Epithelial cell of proximal tubule (primary cell): ENCODE measurements at regions not wholly inside any gene's neighbourhood (a gene's known extent, or its start where the extent isn't known, plus 50 kb on each side); places are given as distances from the start of the nearest gene placed in this dataset.

Experiments used
- DNase-seq: peaks from one replicate; pipeline ENCODE4 v3.0.0-alpha.2; 2011; ENCODE audit warnings: low read depth
- H3K4me3 ChIP-seq: 2 replicates; pipeline ENCODE4 v1.5.1; 2011; ENCODE audit warnings: low read depth, mild to moderate bottlenecking, low read length
- CTCF ChIP-seq: conservative IDR thresholded peaks from 2 replicates; pipeline ENCODE4 v1.5.1; 2012; ENCODE audit warnings: low read depth, mild to moderate bottlenecking, low read length

DNA sequence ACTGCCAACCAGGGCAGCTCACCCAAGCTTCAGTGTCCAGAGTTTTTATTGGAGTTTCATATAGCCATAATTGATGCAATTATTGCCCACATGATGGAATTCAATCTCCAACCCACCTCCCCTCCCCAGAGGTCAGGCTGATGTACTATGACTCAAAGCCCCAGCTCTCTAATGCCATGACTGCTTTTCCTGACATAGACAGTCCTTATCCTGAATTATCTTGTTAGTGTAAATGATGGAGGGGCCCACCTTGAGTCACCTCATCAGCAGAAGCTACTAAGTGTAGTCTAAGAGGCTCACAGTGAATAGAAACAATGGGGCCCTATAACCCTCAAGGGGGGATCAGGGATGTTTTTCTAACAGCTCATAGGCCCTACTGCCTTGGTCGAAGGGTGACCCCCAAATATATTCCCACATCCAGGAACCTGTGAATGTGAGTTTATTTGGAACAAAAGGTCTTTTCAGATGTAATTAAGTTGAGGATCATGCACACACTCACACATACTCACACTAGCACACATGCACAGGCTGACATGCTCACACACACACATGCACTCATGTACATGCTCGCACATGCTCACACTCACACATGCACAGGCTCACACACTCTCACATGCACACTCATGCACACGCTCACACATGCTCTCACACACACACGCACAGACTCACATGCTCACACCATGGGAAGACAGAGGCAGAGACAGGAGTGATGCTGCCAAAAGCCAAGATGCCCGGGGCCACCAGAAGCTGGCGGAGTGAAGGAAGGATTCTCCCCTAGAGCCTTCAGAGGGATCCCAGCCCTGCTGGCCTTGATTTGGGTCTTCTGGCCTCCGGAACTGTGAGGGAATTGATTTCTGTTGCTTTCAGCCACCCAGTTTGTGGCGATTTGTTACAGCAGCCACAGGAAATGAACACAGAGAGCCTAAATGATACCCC lies 131.2 kb upstream of the SMAD3 start:
- TF ChIP-seq CTCF: no peak
- no peak for DNase-seq

GRCh38 chr15:66934868-66935520 lies 130.4 kb upstream of the SMAD3 start:
- no peak for TF ChIP-seq CTCF
- no peak overlapping the region for H3K4me3 ChIP-seq
- no peak for DNase-seq

More for the DNA sequence above, 131.2 kb upstream of the SMAD3 start:
- H3K4me3 ChIP-seq: no peak overlapping the region

DNA sequence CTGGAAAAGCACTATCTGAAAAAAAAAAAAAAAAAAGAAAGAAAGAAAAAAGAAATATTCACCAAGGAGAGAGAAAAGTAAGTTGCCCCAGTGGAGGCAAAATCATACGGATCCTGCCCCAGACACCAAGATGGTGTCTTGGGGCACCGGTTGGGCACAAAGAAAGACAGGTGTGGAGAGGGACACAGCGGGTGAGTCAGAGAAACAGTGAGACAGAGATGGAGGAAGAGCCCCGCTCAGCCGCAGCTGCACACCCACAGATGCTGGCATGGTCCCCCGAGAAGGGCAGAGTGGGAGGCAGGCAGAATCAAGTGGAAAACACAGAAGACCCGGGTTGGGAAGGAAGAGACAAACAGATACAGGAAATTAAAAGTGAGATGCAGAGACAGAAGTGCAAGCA lies 129.7 kb upstream of the SMAD3 start:
- DNase-seq: no peak
- TF ChIP-seq CTCF: no peak
- H3K4me3 ChIP-seq: no peak overlapping the region

DNA sequence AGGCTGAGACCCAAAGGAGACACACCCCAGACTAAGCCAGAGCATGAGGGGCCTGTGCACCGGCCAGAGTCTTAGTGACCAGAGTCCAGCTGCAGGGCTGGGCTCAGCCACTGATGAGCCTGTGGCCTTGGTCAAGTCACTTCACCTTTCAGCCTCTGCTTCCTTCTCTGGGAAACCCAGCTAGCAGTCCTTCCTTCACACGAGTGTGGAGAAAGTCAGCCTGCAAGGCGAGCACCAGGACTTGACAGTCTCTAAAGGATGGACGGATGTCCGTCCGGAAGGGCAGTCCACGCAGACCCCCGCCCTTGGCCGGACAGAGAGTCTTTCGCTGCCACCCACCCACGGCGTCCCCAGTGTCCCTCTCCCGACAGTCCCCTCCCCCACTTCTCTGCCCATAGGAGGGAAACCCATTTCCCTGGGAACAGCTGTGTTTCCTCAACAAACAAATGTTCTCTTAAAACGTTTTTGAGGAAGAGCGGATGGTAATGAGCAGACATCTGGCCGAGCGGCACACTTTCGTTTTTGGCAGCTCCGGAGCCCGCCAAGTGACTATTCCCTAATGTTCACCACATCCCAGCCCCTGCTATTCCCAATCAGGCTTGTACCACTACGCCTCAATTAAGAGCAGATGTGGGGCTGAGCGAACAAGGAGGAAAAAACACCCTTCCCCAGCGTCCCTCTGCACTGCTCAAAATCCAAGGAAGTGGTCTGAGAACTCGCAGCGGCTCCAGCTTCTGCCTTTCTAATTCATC lies 129.1 kb upstream of the SMAD3 start:
- DNase-seq: no peak
- H3K4me3 ChIP-seq: peak overlapping the region; percentile 7
- TF ChIP-seq CTCF: no peak

DNA sequence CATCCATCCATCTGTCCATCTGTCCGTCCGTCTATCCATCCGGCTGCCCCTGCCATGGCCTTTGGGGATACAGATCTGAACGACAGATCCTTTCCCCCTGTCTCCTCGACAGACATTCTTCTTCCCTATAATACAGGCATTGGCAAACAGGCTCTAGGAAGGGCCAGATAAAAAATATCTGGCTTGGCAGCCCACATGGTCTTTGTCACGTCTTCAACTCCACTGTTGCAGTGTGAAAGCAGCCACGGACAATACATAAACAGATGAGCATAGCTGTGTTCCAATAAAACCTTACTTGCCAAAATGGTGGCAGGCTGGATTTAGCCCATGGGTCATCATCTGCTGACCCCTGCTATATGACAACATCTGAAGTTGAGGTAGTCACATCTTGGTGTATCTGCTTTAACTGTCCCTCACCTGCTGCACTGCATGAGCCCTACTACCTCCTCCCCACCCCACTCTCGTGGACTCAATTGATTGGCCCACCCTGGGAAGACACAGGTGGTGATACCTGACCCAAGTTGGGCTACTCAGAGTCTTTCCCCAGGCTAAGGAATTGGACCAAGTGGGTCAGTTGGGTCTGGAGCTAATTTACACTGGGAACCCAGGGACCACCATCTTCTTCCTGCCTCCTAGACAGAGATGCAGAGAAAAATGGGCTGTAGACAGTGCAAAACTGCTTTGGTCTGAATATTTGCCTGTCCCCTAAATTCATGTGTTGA lies 128.4 kb upstream of the SMAD3 start:
- no peak for TF ChIP-seq CTCF
- H3K4me3 ChIP-seq: no peak overlapping the region
- no peak for DNase-seq

GRCh38 chr15:66937588-66937987 lies 127.8 kb upstream of the SMAD3 start:
- DNase-seq: no peak
- TF ChIP-seq CTCF: no peak
- no peak overlapping the region for H3K4me3 ChIP-seq
